ENCODE measurements at regions not wholly inside any gene's neighbourhood (a gene's known extent, or its start where the extent isn't known, plus 50 kb on each side); places are given as distances from the start of the nearest gene placed in this dataset.

GRCh38 chr14:75333606-75334548 is 55.2 kb downstream of the FOS start:
- no peak for DNase-seq (ENCODE audit: low read depth, low spot score)

- no peak for DNase-seq (ENCODE audit: low read depth, low spot score)
These were observed 56.0 kb downstream of the FOS start for GRCh38 chr14:75334549-75335051.

GRCh38 chr14:75335571-75335970 is 56.9 kb downstream of the FOS start:
- DNase-seq (ENCODE audit: low read depth, low spot score) = peak; percentile 69

- no peak for DNase-seq (ENCODE audit: low read depth, low spot score)
These were observed 59.8 kb downstream of the FOS start for GRCh38 chr14:75338398-75338797.

DNA sequence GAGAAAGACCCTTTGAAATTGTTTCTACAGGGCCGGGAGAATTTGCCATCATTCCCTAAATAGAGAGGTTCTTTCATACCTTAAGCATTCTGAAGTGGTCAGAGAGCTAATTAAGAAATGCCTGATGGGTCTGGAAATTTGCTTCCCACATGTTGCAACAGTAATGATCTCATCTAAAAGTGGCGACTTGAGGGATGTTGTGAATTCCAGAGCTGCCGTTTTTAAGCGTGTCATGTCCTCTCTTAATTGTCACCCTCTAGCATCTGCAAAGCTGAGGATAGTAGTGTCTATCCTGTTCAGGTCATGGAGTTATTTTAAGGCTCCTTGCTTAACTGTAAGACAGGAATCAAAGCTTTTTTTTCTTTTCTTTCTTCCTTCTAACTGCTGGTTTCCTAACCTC is 60.4 kb downstream of the FOS start:
- peak; percentile 56 for DNase-seq (ENCODE audit: low read depth, low spot score)

GRCh38 chr14:75340921-75341320 is 62.3 kb downstream of the FOS start:
- DNase-seq (ENCODE audit: low read depth, low spot score) = no peak

DNA sequence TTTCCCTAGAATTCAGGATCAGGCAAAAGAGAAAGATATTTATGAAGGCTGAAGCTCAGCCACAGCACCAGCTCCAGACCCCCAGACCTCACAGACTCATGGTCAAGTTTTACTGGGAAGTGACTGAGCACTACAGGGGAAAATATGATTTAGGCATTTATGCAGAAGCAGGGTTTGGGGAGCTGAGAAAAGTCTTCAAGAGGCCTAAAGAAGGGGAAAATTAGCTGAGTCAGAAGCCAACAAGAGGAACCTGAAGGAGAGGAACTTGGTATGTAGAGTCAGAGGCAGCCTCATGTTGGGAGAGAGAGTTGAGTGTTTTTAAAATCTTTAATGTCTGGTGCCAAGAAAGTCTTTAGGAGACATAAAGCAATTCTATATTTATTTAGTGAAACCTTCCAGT is 63.0 kb downstream of the FOS start:
- DNase-seq (ENCODE audit: low read depth, low spot score) = no peak

DNA sequence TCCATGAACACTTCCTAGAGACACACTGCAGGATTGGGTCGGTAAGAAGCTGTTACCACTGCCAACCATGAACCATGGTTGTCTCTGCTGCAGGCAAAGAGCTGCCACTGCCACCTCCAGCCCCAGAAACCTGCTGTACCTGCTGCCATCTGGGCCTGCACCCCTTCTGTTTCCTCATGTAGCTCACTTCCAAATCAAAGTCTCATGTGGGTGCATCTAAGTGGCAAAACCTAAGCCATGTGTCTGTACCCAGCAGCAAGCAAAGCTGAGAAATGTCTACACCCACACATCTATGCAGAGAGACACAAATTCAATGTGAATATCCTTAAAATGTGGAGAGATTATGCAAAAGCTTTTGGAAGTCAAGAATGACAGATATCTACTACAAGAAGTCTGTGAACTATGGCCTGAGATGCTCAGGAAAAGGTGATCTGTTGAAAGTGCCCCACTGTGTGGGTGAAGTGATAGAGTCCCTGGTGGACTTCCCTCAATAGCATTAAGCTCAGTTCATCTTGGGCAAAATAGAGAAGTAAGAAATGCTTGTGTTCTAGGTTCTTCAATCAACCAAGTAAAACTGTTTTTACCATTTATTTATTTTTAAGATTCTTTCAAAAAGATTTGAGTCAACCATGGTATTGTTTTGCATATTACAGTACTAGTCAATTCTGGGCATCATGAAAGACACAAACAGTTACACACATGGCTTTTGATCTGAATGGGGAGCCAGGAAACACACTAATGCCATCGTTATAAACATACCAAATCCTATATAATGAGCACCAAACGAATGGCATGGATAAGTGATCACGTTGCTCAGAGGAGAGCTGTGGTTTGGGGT is 64.4 kb downstream of the FOS start:
- no peak for DNase-seq (ENCODE audit: low read depth, low spot score)

GRCh38 chr14:75343911-75344310 is 65.3 kb downstream of the FOS start:
- peak; percentile 42 for DNase-seq (ENCODE audit: low read depth, low spot score)

DNA sequence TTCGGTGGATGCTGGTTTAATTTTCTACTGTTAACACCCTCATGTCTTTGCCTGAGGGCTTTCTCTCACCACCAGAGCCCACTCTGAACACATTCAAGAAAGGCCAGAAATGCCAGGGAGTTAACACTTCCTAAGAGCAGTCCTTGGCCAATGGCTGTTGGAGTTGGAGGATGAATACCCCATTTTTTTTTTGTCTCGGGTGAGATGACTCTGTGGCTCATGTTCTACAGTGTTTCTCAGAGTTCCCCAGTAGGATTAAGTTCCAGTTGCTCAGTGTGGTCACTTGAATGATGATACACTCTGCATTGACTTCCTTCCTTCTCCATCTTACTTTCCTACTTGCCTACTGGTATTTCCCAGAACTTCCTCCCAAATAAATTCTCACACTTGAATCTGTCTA is 65.8 kb downstream of the FOS start:
- DNase-seq (ENCODE audit: low read depth, low spot score) = no peak

DNA sequence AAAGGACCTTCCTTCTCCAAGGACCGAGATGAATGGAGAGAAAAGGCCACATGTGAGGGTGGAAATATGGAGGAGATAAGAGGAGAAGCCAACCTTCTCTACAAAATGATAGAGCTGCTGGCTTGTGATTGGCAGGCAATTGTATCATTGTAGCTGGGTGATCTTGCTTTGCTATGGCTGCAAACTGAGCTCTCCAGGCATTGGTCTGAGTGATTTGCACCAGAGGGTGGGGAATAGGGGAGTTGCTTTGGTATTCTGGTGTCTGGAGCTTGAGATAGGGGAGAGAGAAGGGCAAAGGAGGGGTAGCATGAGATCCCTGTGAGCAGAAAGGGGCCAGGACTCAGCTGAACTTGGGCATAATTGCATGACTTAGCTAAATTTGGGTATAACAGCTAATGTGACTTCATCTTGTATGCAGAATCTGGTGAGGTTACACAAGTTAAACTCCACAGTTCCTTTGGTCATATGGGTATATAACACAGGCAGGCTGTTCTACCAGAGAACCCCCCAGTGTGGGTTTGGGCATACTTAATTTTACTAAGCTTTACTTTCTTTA is 72.0 kb downstream of the FOS start:
- no peak for DNase-seq (ENCODE audit: low read depth, low spot score)

DNA sequence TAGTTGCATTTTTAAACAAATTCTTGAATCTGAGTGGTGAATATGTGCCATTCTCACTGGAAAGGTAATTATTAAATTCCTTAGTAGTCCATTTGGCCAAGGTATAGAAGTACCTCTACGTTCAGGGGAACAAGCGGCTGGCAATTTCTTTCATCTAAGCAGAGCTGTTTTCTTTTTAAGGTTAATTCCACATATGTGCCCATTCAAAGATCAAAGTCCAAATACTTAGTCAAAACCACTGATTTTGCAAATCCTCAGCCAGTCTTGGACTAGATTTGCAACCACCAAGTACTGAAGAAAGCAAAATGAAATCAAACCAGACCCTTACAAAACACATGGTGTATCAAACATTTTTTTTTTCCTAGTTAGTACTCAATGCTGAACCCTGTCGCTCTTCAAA is 68.7 kb upstream of the JDP2 start:
- peak; percentile 21 for DNase-seq (ENCODE audit: low read depth, low spot score)

DNA sequence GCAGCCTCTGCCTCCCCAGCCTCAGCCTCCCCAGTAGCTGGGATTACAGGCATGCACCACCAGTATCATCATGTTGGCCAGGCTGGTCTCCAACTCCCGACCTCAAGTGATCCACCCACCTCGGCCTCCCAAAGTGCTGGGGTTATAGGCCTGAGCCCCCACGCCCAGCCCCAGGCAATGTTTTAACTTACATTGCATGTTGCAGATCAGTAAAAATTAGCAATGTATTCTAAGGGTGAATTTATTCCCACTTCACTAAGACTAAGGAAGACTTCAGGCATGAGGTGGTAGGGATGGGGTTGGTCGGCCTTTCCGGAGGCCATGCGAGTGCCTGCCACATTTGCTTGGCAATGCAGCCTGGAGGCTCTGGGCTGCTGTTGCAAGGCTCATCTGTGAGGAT is 66.8 kb upstream of the JDP2 start:
- DNase-seq (ENCODE audit: low read depth, low spot score) = no peak

GRCh38 chr14:75361751-75362433 is 65.9 kb upstream of the JDP2 start:
- DNase-seq (ENCODE audit: low read depth, low spot score) = no peak

GRCh38 chr14:75363130-75363529 is 64.7 kb upstream of the JDP2 start:
- DNase-seq (ENCODE audit: low read depth, low spot score) = no peak

GRCh38 chr14:75363570-75364227 is 64.1 kb upstream of the JDP2 start:
- DNase-seq (ENCODE audit: low read depth, low spot score) = no peak

GRCh38 chr14:75365116-75365515 is 62.7 kb upstream of the JDP2 start:
- no peak for DNase-seq (ENCODE audit: low read depth, low spot score)

DNA sequence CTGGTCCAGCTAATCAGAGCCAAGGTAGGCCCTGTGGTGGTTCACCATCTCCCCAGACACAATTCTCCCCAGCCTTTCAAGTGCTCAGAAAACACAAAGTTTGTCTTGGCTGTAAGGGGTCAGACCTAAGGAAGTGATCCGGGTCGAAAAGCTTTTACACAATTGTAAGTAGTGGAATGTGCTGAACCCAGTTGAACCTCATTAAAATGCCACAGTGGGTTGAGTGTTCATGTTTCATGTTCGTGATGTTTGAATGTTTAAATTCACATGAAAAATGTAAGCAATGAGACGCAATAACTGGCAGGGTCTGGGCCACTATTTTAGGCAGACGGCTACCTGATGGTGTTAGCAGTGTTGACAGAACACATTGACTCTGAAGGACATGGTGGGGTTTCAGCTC is 60.9 kb upstream of the JDP2 start:
- no peak for DNase-seq (ENCODE audit: low read depth, low spot score)

- DNase-seq (ENCODE audit: low read depth, low spot score) = no peak
These were observed 59.5 kb upstream of the JDP2 start for GRCh38 chr14:75368333-75368732.

- no peak for DNase-seq (ENCODE audit: low read depth, low spot score)
These were observed 58.3 kb upstream of the JDP2 start for GRCh38 chr14:75369506-75369905.

Measured in astrocyte of the hippocampus (primary cell).